Stimulated activated CD8-positive, alpha-beta memory T cell treated with anti-CD3 and anti-CD28 coated beads, Interleukin-4, amount 100 ng/mL, for 48 hours (primary cell): ENCODE measurements at regions not wholly inside any gene's neighbourhood (a gene's known extent, or its start where the extent isn't known, plus 50 kb on each side); places are given as distances from the start of the nearest gene placed in this dataset.

Experiments used
- DNase-seq: peaks from one replicate; pipeline ENCODE4 v3.0.0-alpha.2; 2020

GRCh38 chr11:70778883-70779282 is 380.6 kb downstream of the CTTN start:
- no peak for DNase-seq

GRCh38 chr11:70779433-70780245 is 381.3 kb downstream of the CTTN start:
- no peak for DNase-seq

- no peak for DNase-seq
Observed at GRCh38 chr11:70780246-70780535, 381.9 kb downstream of the CTTN start.

GRCh38 chr11:70782401-70782913 is 384.1 kb downstream of the CTTN start:
- DNase-seq: no peak

- DNase-seq: no peak
Observed at GRCh38 chr11:70783356-70783755, 385.0 kb downstream of the CTTN start.

GRCh38 chr11:70783821-70784220 is 385.5 kb downstream of the CTTN start:
- no peak for DNase-seq

- no peak for DNase-seq
Observed at GRCh38 chr11:70785372-70785771, 387.0 kb downstream of the CTTN start.

- DNase-seq: no peak
Observed at GRCh38 chr11:70786021-70786665, 387.8 kb downstream of the CTTN start.

GRCh38 chr11:70788248-70789022 is 390.1 kb downstream of the CTTN start:
- no peak for DNase-seq

GRCh38 chr11:70790671-70791300 is 392.5 kb downstream of the CTTN start:
- no peak for DNase-seq

- no peak for DNase-seq
Observed at GRCh38 chr11:70796648-70797227, 398.4 kb downstream of the CTTN start.

- no peak for DNase-seq
Observed at GRCh38 chr11:70798296-70798695, 400.0 kb downstream of the CTTN start.

GRCh38 chr11:70799386-70799785 is 401.1 kb downstream of the CTTN start:
- DNase-seq: no peak

GRCh38 chr11:70802185-70802584 is 403.9 kb downstream of the CTTN start:
- DNase-seq: no peak

GRCh38 chr11:70804139-70804837 is 406.0 kb downstream of the CTTN start:
- DNase-seq: no peak

GRCh38 chr11:70805243-70805642 is 406.9 kb downstream of the CTTN start:
- DNase-seq: no peak

- DNase-seq: no peak
Observed at GRCh38 chr11:70805971-70806370, 407.6 kb downstream of the CTTN start.

GRCh38 chr11:70806461-70807194 is 408.3 kb downstream of the CTTN start:
- no peak for DNase-seq

GRCh38 chr11:70807195-70807543 is 408.8 kb downstream of the CTTN start:
- DNase-seq: no peak

- DNase-seq: no peak
Observed at GRCh38 chr11:70808686-70809375, 410.5 kb downstream of the CTTN start.

- no peak for DNase-seq
Observed at GRCh38 chr11:70810133-70810532, 411.8 kb downstream of the CTTN start.
